ENCODE measurements at regions not wholly inside any gene's neighbourhood (a gene's known extent, or its start where the extent isn't known, plus 50 kb on each side); places are given as distances from the start of the nearest gene placed in this dataset.

DNA sequence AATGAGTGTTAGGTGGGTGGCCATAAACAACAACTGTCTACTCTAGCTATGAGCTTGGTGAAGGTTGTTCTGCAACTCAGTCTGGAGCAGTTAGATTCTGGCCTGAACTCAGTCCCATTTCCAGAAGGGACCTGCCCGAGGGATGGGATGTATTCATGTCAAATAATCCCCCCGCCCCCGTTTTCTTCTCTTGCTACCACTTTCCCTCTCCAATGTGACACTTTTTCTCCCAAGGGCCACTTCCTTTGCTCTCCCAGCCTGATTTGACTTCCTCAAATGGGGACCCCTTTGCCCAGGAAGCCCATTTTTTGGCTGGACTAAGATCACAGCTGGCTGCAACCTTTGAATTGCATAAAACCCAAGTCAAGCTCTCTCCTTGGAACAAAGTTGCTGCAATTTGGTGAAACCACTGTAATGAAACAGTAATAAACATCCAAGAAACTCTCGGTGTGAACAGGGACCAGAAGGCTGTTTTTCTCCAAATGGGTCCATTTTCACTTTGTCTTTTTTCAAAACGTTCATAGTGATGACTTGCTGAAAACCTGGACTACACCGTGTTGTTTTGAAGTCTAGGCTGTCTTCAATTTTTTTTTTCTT lies 137.2 kb upstream of the GSC start:
- no peak for DNase-seq
- WGBS, 4 donors, result 58 to 72% (median 64%) methylated on average over 6 of the region's 6 CpGs
- Histone ChIP-seq H3K36me3 (no peaks in the 10 kb centered on the region), H3K4me1 (no peaks in the 10 kb centered on the region), H3K9me3 (peaks cover 0 to 11% (median 0%) of the 10 kb centered on the region in 12 donors), H3K27me3 (peaks cover 0 to 10% (median 0%) of the 10 kb centered on the region in 9 donors), H3K27ac (no peak overlapping the region), H3K4me3 (peak overlapping the region in 4 of 12 donors; percentile 20 to 45 (median 34))
- intact Hi-C loops (cut with DNase I), result loop anchor here in 4 of 10 donors (10.0 kb wide), 2 partner anchors 188 to 528 kb away; no protein-coding TSS in a partner anchor
- no peak for ATAC-seq
- TF ChIP-seq, protein P1, sequence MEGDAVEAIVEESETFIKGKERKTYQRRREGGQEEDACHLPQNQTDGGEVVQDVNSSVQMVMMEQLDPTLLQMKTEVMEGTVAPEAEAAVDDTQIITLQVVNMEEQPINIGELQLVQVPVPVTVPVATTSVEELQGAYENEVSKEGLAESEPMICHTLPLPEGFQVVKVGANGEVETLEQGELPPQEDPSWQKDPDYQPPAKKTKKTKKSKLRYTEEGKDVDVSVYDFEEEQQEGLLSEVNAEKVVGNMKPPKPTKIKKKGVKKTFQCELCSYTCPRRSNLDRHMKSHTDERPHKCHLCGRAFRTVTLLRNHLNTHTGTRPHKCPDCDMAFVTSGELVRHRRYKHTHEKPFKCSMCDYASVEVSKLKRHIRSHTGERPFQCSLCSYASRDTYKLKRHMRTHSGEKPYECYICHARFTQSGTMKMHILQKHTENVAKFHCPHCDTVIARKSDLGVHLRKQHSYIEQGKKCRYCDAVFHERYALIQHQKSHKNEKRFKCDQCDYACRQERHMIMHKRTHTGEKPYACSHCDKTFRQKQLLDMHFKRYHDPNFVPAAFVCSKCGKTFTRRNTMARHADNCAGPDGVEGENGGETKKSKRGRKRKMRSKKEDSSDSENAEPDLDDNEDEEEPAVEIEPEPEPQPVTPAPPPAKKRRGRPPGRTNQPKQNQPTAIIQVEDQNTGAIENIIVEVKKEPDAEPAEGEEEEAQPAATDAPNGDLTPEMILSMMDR (IDR thresholded peaks at IDR 0.05), result no peak
- no peak for TF ChIP-seq POLR2A (IDR thresholded peaks at IDR 0.05)

DNA sequence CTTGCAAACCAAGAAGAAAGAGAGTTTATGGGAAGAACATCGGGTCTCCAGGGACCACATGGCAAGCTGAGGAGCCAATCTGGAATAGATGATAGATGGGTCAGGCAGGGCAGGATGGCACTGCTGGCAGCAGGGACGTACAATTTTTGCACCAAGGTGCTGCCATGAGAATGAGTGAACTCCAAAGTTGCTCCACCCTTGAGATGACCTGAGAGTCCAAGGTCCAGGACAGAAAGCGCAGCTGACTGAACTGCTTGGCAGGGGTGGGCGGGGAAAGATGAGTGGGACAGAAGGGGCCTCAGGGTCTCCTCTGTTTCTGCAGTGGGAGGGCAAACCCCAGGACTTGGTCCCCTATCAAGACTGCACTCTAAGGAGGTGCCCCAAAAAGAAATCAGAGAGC lies 136.7 kb upstream of the GSC start:
- Histone ChIP-seq H3K27me3 (peaks cover 0 to 10% (median 0%) of the 10 kb centered on the region in 9 donors), H3K36me3 (no peaks in the 10 kb centered on the region), H3K4me1 (no peaks in the 10 kb centered on the region), H3K9me3 (peaks cover 0 to 7% (median 0%) of the 10 kb centered on the region in 12 donors), H3K4me3 (no peak overlapping the region), H3K27ac (no peak overlapping the region)
- 85 to 97% (median 91%) methylated on average over 4 of the region's 4 CpGs for WGBS, 4 donors
- ATAC-seq (no peak), DNase-seq (no peak)
- TF ChIP-seq, protein P1 (IDR thresholded peaks at IDR 0.05), result no peak
- TF ChIP-seq POLR2A (IDR thresholded peaks at IDR 0.05), result no peak
- intact Hi-C loops (cut with DNase I), result loop anchor here in 4 of 10 donors (10.0 kb wide), 2 partner anchors 188 to 528 kb away; no protein-coding TSS in a partner anchor

DNA sequence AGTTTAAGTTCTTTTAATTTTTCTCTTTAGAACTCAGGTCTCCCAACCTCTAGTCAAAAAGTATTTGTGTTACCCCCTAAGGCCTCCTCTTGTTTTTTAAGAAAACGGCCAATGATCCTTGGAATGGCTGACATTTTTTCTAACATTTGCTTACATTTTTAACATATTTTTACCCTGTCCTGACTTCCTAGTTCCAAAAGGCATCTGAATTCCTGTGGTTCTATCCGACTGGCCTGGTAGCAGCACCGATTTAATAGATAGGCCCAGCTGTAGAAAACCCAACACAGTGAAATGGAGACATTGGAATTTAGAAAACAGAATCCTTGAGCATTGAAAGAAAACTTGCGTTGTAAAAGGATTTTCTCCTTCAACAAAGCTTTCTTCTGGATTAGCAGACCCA lies 134.7 kb upstream of the GSC start:
- no peak overlapping the region for H3K4me3 ChIP-seq
- no peak overlapping the region for H3K27ac ChIP-seq
- 61 to 77% (median 65%) methylated on average over 4 of the region's 4 CpGs for WGBS, 4 donors
- H3K36me3 ChIP-seq, result no peaks in the 10 kb centered on the region
- TF ChIP-seq POLR2A (IDR thresholded peaks at IDR 0.05), result no peak
- DNase-seq (no peak), ATAC-seq (no peak)
- intact Hi-C loops (cut with DNase I), result loop anchor here in 4 of 10 donors (10.0 kb wide), 2 partner anchors 190 to 530 kb away; no protein-coding TSS in a partner anchor
- H3K9me3 ChIP-seq, result no peaks in the 10 kb centered on the region
- H3K27me3 ChIP-seq, result peaks cover 0 to 9% (median 0%) of the 10 kb centered on the region in 9 donors
- H3K4me1 ChIP-seq, result no peaks in the 10 kb centered on the region

DNA sequence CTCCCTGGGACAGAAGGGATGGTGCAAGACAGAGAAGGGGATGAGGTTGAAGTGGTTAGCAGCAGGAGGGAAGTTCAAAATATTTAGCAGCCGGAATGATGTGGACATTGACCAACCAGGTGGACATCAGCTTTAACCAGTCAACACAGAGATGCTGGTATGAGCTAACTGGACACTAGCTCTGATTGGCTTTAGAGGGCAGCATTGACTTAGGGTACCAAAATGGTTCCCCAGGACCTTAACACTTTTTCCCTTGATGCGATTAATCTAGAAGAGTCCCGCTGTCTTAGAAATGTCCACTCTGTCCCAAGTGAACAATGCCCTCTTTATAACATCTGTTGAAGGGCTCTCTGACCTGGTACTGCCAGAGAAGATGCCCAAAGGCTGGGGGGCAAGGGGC lies 134.0 kb upstream of the GSC start:
- TF ChIP-seq, protein P1 (IDR thresholded peaks at IDR 0.05), result peak in 6 of 12 donors; percentile 8 to 45 (median 25)
- TF ChIP-seq POLR2A (IDR thresholded peaks at IDR 0.05), result no peak
- WGBS, 4 donors, result 78 to 96% (median 80%) methylated on average over 3 of the region's 3 CpGs
- intact Hi-C loops (cut with DNase I), result loop anchor here in 4 of 10 donors (10.0 kb wide), 2 partner anchors 191 to 531 kb away; no protein-coding TSS in a partner anchor
- H3K4me3 ChIP-seq, result no peak overlapping the region
- no peaks in the 10 kb centered on the region for H3K4me1 ChIP-seq
- DNase-seq (no peak), ATAC-seq (no peak)
- H3K27me3 ChIP-seq, result peaks cover 0 to 6% (median 0%) of the 10 kb centered on the region in 9 donors
- H3K9me3 ChIP-seq, result no peaks in the 10 kb centered on the region
- no peak overlapping the region for H3K27ac ChIP-seq
- no peaks in the 10 kb centered on the region for H3K36me3 ChIP-seq
